Neural progenitor cell (in vitro differentiated cells): ENCODE measurements at regions not wholly inside any gene's neighbourhood (a gene's known extent, or its start where the extent isn't known, plus 50 kb on each side); places are given as distances from the start of the nearest gene placed in this dataset.

Source experiments
- EZH2 ChIP-seq: fragments of 200-600 bp; sonication (generic); IDR thresholded peaks from 2 replicates; pipeline ENCODE4 v1.6.1; 2017; ENCODE audit warnings: antibody characterized with exemption, mild to moderate bottlenecking, moderate library complexity
- EZH2phosphoT487 ChIP-seq: fragments of 200-600 bp; sonication (generic); IDR thresholded peaks from 2 replicates; pipeline ENCODE4 v1.6.1; 2017; ENCODE audit warnings: antibody characterized with exemption
- TF ChIP-seq, protein P1 (sequence below): fragments of 200-600 bp; sonication (generic); IDR thresholded peaks from 2 replicates; pipeline ENCODE4 v1.5.1; 2017; ENCODE audit warnings: antibody characterized with exemption, mild to moderate bottlenecking

DNA sequence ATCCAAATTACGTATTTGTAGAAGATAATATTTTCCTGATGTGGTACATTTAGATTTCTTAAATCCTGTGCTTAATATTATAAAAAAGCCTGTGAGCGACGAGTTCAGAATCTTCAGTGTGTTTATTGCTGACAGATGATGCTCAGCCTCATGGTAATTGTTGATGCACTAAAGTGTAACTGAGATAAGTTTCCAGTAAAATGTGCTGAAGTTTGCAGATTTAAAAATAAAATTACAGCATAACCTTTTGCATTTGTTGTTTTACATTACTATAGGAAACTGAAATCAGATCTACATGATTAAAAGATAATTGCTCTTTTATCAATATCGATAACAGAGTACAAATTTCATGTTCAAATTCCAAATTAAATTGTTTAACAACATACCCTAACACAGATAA lies 307.6 kb downstream of the FIGN start:
- TF ChIP-seq, protein P1, sequence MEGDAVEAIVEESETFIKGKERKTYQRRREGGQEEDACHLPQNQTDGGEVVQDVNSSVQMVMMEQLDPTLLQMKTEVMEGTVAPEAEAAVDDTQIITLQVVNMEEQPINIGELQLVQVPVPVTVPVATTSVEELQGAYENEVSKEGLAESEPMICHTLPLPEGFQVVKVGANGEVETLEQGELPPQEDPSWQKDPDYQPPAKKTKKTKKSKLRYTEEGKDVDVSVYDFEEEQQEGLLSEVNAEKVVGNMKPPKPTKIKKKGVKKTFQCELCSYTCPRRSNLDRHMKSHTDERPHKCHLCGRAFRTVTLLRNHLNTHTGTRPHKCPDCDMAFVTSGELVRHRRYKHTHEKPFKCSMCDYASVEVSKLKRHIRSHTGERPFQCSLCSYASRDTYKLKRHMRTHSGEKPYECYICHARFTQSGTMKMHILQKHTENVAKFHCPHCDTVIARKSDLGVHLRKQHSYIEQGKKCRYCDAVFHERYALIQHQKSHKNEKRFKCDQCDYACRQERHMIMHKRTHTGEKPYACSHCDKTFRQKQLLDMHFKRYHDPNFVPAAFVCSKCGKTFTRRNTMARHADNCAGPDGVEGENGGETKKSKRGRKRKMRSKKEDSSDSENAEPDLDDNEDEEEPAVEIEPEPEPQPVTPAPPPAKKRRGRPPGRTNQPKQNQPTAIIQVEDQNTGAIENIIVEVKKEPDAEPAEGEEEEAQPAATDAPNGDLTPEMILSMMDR, result no peak
- TF ChIP-seq EZH2 (no peak), EZH2phosphoT487 (no peak)
